HepG2 (cell line): ENCODE measurements at regions not wholly inside any gene's neighbourhood (a gene's known extent, or its start where the extent isn't known, plus 50 kb on each side); places are given as distances from the start of the nearest gene placed in this dataset.
A peak's percentile ranks its signal among the peaks of the same experiment; 100 is the strongest.

ENCODE experiments used
- ASH2L ChIP-seq: fragments of 300-600, 200-600 bp; sonication (generic); IDR thresholded peaks from 2 replicates; pipeline ENCODE4 v1.7.0; 2017; ENCODE audit warnings: low read depth, mild to moderate bottlenecking, moderate library complexity, mixed read lengths, low read length; ENCODE audit not compliant: insufficient read length
- BRCA1 ChIP-seq: sonication (generic); formaldehyde crosslinking; IDR thresholded peaks from 2 replicates; pipeline ENCODE4 v1.4.0; 2020; ENCODE audit warnings: missing genetic modification reagents
- ELF4 ChIP-seq: sonication (generic); formaldehyde crosslinking; IDR thresholded peaks from 2 replicates; pipeline ENCODE4 v1.5.0; 2020; ENCODE audit warnings: missing genetic modification reagents, mild to moderate bottlenecking, moderate library complexity, borderline replicate concordance
- ETV5 ChIP-seq: IDR thresholded peaks from 2 replicates; pipeline ENCODE4 v1.6.1; 2018; ENCODE audit warnings: missing biosample characterization, missing genetic modification reagents, inconsistent platforms, borderline replicate concordance
- FOXA1 ChIP-seq, 2 experiments: fragments of 450-650 bp in 1 of 2; sonication (generic) in 1 of 2; formaldehyde crosslinking in 1 of 2; IDR thresholded peaks; 2 replicates each; pipeline versions ENCODE4 v1.4.0 to v1.6.1; 2016 to 2020; ENCODE audit warnings: missing genetic modification reagents in 1 of 2
- HMG20B ChIP-seq: conservative IDR thresholded peaks from 2 replicates; pipeline ENCODE4 v1.6.1; 2016; ENCODE audit warnings: missing genetic modification reagents, missing compliant biosample characterization
- JDP2 ChIP-seq: sonication (generic); formaldehyde crosslinking; IDR thresholded peaks from 2 replicates; pipeline ENCODE4 v1.8.1; 2022; ENCODE audit warnings: missing genetic modification reagents, borderline replicate concordance
- MIER2 ChIP-seq: IDR thresholded peaks from 2 replicates; pipeline ENCODE4 v1.6.1; 2016; ENCODE audit warnings: missing biosample characterization, missing genetic modification reagents
- NCOA2 ChIP-seq: sonication (generic); formaldehyde crosslinking; IDR thresholded peaks from 2 replicates; pipeline ENCODE4 v1.8.0; 2022; ENCODE audit warnings: inconsistent platforms
- POGZ ChIP-seq: sonication (generic); formaldehyde crosslinking; IDR thresholded peaks from 2 replicates; pipeline ENCODE4 v1.4.0; 2020; ENCODE audit warnings: mild to moderate bottlenecking, missing genetic modification reagents
- POLR2AphosphoS2 ChIP-seq: IDR thresholded peaks from 2 replicates; pipeline ENCODE4 v1.6.1; 2011; ENCODE audit warnings: low read depth, low read length, improper control_type of control experiment
- SOX5 ChIP-seq: IDR thresholded peaks from 2 replicates; pipeline ENCODE4 v1.6.1; 2016; ENCODE audit warnings: borderline replicate concordance
- SP140L ChIP-seq: sonication (generic); formaldehyde crosslinking; IDR thresholded peaks from 2 replicates; pipeline ENCODE4 v1.4.0; 2020; ENCODE audit warnings: missing genetic modification reagents, borderline replicate concordance
- ZBTB20 ChIP-seq: sonication (generic); formaldehyde crosslinking; IDR thresholded peaks from 2 replicates; pipeline ENCODE4 v1.8.1; 2023; ENCODE audit warnings: missing genetic modification reagents, low read depth, mild to moderate bottlenecking, borderline replicate concordance
- ZBTB7B ChIP-seq: sonication (generic); formaldehyde crosslinking; IDR thresholded peaks from 2 replicates; pipeline ENCODE4 v1.4.0; 2020; ENCODE audit warnings: missing genetic modification reagents
- ZNF230 ChIP-seq: sonication (generic); formaldehyde crosslinking; IDR thresholded peaks from 2 replicates; pipeline ENCODE4 v1.4.0; 2020; ENCODE audit warnings: mild to moderate bottlenecking, missing genetic modification reagents
- ZNF232 ChIP-seq: sonication (generic); formaldehyde crosslinking; IDR thresholded peaks from 2 replicates; pipeline ENCODE4 v1.4.0; 2020; ENCODE audit warnings: missing genetic modification reagents, borderline replicate concordance
- ZNF335 ChIP-seq: sonication (generic); formaldehyde crosslinking; IDR thresholded peaks from 2 replicates; pipeline ENCODE4 v1.4.0; 2020; ENCODE audit warnings: missing genetic modification reagents
- ZNF543 ChIP-seq: sonication (generic); formaldehyde crosslinking; IDR thresholded peaks from 2 replicates; pipeline ENCODE4 v1.4.0; 2020; ENCODE audit warnings: mild to moderate bottlenecking, missing genetic modification reagents
- ZNF614 ChIP-seq: IDR thresholded peaks from 2 replicates; pipeline ENCODE4 v1.6.1; 2018; ENCODE audit warnings: missing biosample characterization, missing genetic modification reagents, inconsistent platforms, borderline replicate concordance
- ZNF670 ChIP-seq: sonication (generic); formaldehyde crosslinking; IDR thresholded peaks from 2 replicates; pipeline ENCODE4 v1.8.0; 2022; ENCODE audit warnings: mild to moderate bottlenecking, missing genetic modification reagents, borderline replicate concordance
- ZNF878 ChIP-seq: sonication (generic); formaldehyde crosslinking; IDR thresholded peaks from 2 replicates; pipeline ENCODE4 v1.8.1; 2023; ENCODE audit warnings: mild to moderate bottlenecking, missing genetic modification reagents, moderate library complexity
- ZZZ3 ChIP-seq: sonication (generic); formaldehyde crosslinking; IDR thresholded peaks from 2 replicates; pipeline ENCODE4 v1.4.0; 2020; ENCODE audit warnings: missing genetic modification reagents, mild to moderate bottlenecking, borderline replicate concordance
- TF ChIP-seq, protein P1 (sequence below): sonication (generic); formaldehyde crosslinking; IDR thresholded peaks from 2 replicates; pipeline ENCODE4 v1.4.0; 2020; ENCODE audit warnings: missing genetic modification reagents, mild to moderate bottlenecking, borderline replicate concordance
- TF ChIP-seq, protein P2 (sequence below): sonication (generic); formaldehyde crosslinking; IDR thresholded peaks from 2 replicates; pipeline ENCODE4 v1.8.0; 2022; ENCODE audit warnings: low read depth, missing genetic modification reagents
- TF ChIP-seq, protein P3 (sequence below): conservative IDR thresholded peaks from 2 replicates; pipeline ENCODE4 v1.6.1; 2018; ENCODE audit warnings: missing genetic modification reagents

DNA sequence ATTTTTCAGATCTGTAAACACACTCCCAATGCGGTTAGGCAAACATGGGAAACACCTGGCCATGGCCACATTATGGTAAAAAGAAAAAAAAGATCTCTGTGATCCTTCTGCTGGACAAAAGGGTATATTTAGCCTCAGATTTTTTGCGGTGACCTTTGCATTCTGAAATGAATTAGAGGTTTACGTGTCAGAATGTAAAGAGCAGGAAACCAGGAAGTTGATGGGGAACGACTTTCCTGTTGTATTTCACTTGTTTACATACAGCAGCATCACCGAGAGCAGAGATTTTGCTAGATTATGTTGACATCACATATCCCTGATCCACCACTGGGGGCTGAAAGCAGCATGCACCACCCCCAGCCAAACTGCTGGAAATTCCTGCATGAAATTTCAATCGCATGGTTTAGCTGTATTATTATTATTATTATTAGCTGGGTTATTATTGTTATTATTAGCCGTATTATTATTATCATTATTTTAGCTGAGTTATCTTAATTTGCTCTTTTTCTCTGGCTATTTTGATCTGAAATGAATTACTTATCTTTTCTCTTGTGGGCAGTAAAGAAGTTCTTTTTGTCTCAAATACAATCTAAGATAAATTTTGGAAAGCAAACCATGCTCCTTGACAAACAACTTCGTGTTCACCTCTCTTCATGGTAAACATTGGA is 189.4 kb downstream of the ZFP64 start (continued):
- TF ChIP-seq ZNF335 (CRISPR knock-in tag): 0 out of 2 replicates have a peak, but pooled peaks have one; percentile 70
- TF ChIP-seq POLR2AphosphoS2: no peak
- peak; percentile 69 for TF ChIP-seq MIER2 (CRISPR knock-in tag)
- peak; percentile 91 for TF ChIP-seq ZNF614 (CRISPR knock-in tag)
- TF ChIP-seq SP140L (CRISPR knock-in tag): 0 out of 2 replicates have a peak, but pooled peaks have one; percentile 57
- TF ChIP-seq HMG20B (CRISPR knock-in tag): peak; percentile 62
- no peak for TF ChIP-seq ZZZ3 (CRISPR knock-in tag)
- peak; percentile 45; the same call in 1 of the 2 replicates for TF ChIP-seq ZNF878 (CRISPR knock-in tag)
- no peak for TF ChIP-seq ZNF670 (CRISPR knock-in tag)
- TF ChIP-seq ZBTB20: peak; percentile 99; the same call in 1 of the 2 replicates
- no peak for TF ChIP-seq ZBTB7B (CRISPR knock-in tag)
- peak; percentile 87; the same call in 1 of the 2 replicates for TF ChIP-seq ELF4
- no peak for TF ChIP-seq ZNF230 (CRISPR knock-in tag)
- no peak for TF ChIP-seq POGZ (CRISPR knock-in tag)
- no peak for TF ChIP-seq ZNF232 (CRISPR knock-in tag)
- peak; percentile 83 for TF ChIP-seq ASH2L
- no peak for TF ChIP-seq BRCA1 (CRISPR knock-in tag)
- TF ChIP-seq, protein P1, sequence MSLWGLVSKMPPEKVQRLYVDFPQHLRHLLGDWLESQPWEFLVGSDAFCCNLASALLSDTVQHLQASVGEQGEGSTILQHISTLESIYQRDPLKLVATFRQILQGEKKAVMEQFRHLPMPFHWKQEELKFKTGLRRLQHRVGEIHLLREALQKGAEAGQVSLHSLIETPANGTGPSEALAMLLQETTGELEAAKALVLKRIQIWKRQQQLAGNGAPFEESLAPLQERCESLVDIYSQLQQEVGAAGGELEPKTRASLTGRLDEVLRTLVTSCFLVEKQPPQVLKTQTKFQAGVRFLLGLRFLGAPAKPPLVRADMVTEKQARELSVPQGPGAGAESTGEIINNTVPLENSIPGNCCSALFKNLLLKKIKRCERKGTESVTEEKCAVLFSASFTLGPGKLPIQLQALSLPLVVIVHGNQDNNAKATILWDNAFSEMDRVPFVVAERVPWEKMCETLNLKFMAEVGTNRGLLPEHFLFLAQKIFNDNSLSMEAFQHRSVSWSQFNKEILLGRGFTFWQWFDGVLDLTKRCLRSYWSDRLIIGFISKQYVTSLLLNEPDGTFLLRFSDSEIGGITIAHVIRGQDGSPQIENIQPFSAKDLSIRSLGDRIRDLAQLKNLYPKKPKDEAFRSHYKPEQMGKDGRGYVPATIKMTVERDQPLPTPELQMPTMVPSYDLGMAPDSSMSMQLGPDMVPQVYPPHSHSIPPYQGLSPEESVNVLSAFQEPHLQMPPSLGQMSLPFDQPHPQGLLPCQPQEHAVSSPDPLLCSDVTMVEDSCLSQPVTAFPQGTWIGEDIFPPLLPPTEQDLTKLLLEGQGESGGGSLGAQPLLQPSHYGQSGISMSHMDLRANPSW: peak; percentile 82
- TF ChIP-seq SOX5 (CRISPR knock-in tag): peak; percentile 92
- peak; percentile 80; the same call in 1 of the 2 replicates for TF ChIP-seq ETV5
- 0 out of 2 replicates have a peak, but pooled peaks have one; percentile 45 for TF ChIP-seq NCOA2 (CRISPR knock-in tag)
- TF ChIP-seq FOXA1 (IDR thresholded peaks at IDR 0.05): peak; percentile 86
- TF ChIP-seq FOXA1 (CRISPR knock-in tag; IDR thresholded peaks at IDR 0.05): peak; percentile 91
- TF ChIP-seq, protein P2, sequence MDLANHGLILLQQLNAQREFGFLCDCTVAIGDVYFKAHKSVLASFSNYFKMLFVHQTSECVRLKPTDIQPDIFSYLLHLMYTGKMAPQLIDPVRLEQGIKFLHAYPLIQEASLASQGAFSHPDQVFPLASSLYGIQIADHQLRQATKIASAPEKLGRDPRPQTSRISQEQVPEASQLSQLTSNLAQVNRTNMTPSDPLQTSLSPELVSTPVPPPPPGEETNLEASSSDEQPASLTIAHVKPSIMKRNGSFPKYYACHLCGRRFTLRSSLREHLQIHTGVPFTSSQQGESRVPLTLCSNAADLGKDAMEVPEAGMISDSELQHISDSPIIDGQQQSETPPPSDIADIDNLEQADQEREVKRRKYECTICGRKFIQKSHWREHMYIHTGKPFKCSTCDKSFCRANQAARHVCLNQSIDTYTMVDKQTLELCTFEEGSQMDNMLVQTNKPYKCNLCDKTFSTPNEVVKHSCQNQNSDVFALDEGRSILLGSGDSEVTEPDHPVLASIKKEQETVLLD: 0 out of 2 replicates have a peak, but pooled peaks have one; percentile 9
- TF ChIP-seq ZNF543: no peak
- TF ChIP-seq, protein P3, sequence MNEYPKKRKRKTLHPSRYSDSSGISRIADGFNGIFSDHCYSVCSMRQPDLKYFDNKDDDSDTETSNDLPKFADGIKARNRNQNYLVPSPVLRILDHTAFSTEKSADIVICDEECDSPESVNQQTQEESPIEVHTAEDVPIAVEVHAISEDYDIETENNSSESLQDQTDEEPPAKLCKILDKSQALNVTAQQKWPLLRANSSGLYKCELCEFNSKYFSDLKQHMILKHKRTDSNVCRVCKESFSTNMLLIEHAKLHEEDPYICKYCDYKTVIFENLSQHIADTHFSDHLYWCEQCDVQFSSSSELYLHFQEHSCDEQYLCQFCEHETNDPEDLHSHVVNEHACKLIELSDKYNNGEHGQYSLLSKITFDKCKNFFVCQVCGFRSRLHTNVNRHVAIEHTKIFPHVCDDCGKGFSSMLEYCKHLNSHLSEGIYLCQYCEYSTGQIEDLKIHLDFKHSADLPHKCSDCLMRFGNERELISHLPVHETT (CRISPR knock-in tag): no peak
- TF ChIP-seq JDP2 (CRISPR knock-in tag): no peak
